ENCODE measurements at regions not wholly inside any gene's neighbourhood (a gene's known extent, or its start where the extent isn't known, plus 50 kb on each side); places are given as distances from the start of the nearest gene placed in this dataset.
A peak's percentile ranks its signal among the peaks of the same experiment; 100 is the strongest.
"Not testable (repeated sequence)": the region's sequence is repeated elsewhere in the genome, so short reads cannot be mapped to it uniquely, and the experiment has no call there.

- in situ Hi-C loops (cut with HindIII; ENCODE audit: low pct_ligation_motif_present, low pct_unique_long_range_greater_than_20kb, low sequenced_read_pairs) = no loop called here
- DNase-seq = no peak
These were observed 167.0 kb upstream of the FBXL17 start for GRCh38 chr5:108548684-108549596.

- DNase-seq = no peak
- in situ Hi-C loops (cut with HindIII; ENCODE audit: low pct_ligation_motif_present, low pct_unique_long_range_greater_than_20kb, low sequenced_read_pairs) = no loop called here
These were observed 165.0 kb upstream of the FBXL17 start for GRCh38 chr5:108546939-108547338.

DNA sequence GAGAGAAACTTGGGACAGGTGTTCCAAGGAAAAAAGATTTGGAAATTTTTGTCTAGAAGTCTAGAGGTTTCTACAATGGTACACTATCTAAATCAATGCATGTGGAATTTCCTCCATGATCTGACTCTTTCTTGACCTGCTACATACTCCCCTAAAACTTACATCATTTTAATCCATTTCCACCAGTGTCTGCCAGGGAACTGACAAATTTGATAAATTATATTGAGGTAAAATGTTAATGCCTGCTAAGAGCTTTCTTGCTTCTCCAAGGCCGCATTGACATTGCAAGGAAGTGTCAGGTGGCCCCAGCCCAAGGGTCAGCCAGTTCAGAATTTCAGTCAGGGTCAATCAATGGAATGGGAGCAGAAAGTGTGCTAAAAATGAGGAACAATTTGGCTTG, 163.4 kb upstream of the FBXL17 start:
- no peak for DNase-seq
- in situ Hi-C loops (cut with HindIII; ENCODE audit: low pct_ligation_motif_present, low pct_unique_long_range_greater_than_20kb, low sequenced_read_pairs) = no loop called here

DNA sequence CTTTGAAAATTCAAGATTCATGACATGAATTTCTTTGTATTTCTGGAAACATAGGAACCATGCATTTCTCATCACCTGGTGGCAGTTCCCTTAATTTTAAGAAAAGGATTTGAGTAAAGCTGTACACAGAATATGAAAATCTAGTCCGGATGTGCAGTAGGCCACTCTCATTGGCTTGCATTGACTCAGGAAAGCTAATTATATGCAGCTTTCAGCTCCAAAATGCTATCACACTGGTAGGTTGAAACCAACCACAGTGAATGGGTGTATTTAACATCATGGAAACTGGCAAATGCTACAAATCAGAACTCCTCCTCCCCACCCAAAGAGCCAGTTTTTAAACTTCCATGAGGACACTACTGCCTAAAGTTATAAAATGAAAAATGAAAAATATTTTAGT, 161.6 kb upstream of the FBXL17 start:
- no peak for DNase-seq
- in situ Hi-C loops (cut with HindIII; ENCODE audit: low pct_ligation_motif_present, low pct_unique_long_range_greater_than_20kb, low sequenced_read_pairs) = no loop called here

GRCh38 chr5:108541836-108542235, 159.9 kb upstream of the FBXL17 start:
- DNase-seq = no peak
- in situ Hi-C loops (cut with HindIII; ENCODE audit: low pct_ligation_motif_present, low pct_unique_long_range_greater_than_20kb, low sequenced_read_pairs) = no loop called here

DNA sequence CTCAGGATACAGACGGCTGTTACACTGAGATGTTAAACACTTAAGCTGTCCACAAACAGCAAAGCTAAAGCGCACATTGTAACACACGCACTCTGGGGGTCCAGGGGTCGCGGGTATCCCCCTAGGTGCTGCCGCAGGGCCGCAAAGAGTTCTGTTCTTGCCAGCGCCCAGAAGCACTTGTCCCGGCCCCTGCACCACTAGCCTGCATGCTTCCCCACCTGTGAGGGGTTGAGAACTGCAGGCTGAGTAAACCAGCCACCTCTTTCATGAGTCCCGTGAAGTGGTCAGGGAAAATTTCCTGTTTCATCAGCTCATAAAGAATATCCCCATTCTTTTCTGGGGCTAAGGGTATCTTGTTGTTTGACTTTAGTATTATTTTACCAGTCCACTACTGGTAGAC, 154.4 kb upstream of the FBXL17 start:
- in situ Hi-C loops (cut with HindIII; ENCODE audit: low pct_ligation_motif_present, low pct_unique_long_range_greater_than_20kb, low sequenced_read_pairs) = no loop called here
- no peak for DNase-seq

GRCh38 chr5:108532129-108532445, 150.2 kb upstream of the FBXL17 start:
- DNase-seq; in situ Hi-C loops (cut with HindIII; ENCODE audit: low pct_ligation_motif_present, low pct_unique_long_range_greater_than_20kb, low sequenced_read_pairs): not testable (repeated sequence)

DNA sequence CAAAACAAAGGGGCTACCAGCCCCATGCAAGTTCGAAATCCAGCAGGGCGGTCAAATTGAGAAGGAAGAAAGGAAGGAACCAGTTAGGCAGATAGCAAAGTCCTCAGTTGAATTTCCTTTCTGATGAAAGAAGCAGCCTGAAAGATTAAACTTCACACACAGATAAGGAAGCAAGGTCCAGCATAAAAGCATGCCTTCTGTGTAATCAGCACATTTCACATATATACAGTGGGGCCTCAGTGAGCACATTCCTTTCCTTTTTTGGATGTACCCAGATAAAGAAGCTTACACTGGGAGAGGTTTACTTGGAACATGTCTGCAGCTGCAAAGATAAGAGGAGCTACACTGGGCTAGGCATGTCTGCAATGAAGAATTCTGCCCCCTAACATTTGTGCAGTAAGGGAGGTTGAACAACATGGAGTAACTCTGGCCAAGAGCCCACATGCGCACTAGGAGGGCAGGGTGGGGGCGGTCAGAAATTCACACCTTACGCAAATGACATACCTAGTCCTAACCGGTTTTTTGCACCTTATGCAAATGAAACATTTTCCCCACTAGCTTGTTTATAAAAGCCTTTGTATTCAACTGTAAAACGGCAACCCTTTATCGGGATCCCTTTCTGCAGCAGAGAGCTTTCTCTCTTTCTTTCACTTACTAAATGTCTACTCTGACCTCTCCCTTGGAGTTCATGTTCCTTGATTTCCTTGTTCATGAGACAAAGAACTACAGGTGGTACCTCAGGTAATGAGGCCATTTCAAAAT, 149.7 kb upstream of the FBXL17 start:
- in situ Hi-C loops (cut with HindIII; ENCODE audit: low pct_ligation_motif_present, low pct_unique_long_range_greater_than_20kb, low sequenced_read_pairs) = no loop called here
- no peak for DNase-seq

DNA sequence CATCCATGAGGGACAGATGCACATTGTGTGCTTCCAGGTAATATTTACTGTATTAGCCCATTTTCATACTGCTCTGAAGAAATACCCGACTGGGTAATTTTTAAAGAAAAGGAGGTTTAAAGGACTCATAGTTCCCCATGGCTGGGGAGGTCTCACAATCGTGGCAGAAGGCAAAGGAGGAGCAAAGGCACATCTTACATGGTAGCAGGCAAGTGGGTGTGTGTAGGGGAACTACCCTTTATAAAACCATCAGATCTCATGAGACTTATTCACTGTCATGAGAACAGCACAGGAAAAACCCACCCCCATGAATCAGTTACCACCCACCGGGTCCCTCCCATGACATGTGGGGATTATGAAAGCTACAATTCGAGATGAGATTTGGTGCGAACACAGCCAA, 148.8 kb upstream of the FBXL17 start:
- no peak for DNase-seq
- in situ Hi-C loops (cut with HindIII; ENCODE audit: low pct_ligation_motif_present, low pct_unique_long_range_greater_than_20kb, low sequenced_read_pairs) = no loop called here

GRCh38 chr5:108529381-108529780, 147.5 kb upstream of the FBXL17 start:
- DNase-seq = no peak
- in situ Hi-C loops (cut with HindIII; ENCODE audit: low pct_ligation_motif_present, low pct_unique_long_range_greater_than_20kb, low sequenced_read_pairs) = no loop called here

DNA sequence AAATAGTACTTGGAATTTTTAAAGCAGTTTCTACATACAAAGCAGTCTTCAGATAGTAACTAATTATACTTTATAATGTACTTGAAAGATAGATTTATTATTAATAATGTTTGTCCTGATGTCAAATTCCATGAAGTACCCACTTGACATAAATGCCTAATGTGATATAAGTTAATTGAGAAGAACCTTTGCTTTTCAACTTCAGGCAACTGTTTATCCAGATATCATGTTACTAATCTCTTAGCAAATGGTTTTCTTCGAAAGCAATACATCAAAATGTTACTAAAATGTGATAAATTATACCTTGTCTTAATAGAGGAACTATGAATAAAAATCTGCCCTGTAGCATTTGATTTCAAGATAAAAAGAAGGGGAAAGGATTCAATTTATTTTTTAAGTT, 146.8 kb upstream of the FBXL17 start:
- in situ Hi-C loops (cut with HindIII; ENCODE audit: low pct_ligation_motif_present, low pct_unique_long_range_greater_than_20kb, low sequenced_read_pairs) = no loop called here

GRCh38 chr5:108524564-108524963, 142.7 kb upstream of the FBXL17 start:
- in situ Hi-C loops (cut with HindIII; ENCODE audit: low pct_ligation_motif_present, low pct_unique_long_range_greater_than_20kb, low sequenced_read_pairs) = no loop called here
- DNase-seq = no peak

More for the DNA sequence above, 146.8 kb upstream of the FBXL17 start:
- no peak for DNase-seq

- in situ Hi-C loops (cut with HindIII; ENCODE audit: low pct_ligation_motif_present, low pct_unique_long_range_greater_than_20kb, low sequenced_read_pairs) = no loop called here
- DNase-seq = no peak
These were observed 141.5 kb upstream of the FBXL17 start for GRCh38 chr5:108523360-108523759.

- DNase-seq = peak; percentile 56
- in situ Hi-C loops (cut with HindIII; ENCODE audit: low pct_ligation_motif_present, low pct_unique_long_range_greater_than_20kb, low sequenced_read_pairs) = no loop called here
These were observed 140.1 kb upstream of the FBXL17 start for GRCh38 chr5:108521841-108522506.

- DNase-seq = no peak
- in situ Hi-C loops (cut with HindIII; ENCODE audit: low pct_ligation_motif_present, low pct_unique_long_range_greater_than_20kb, low sequenced_read_pairs) = no loop called here
These were observed 139.3 kb upstream of the FBXL17 start for GRCh38 chr5:108521011-108521700.

DNA sequence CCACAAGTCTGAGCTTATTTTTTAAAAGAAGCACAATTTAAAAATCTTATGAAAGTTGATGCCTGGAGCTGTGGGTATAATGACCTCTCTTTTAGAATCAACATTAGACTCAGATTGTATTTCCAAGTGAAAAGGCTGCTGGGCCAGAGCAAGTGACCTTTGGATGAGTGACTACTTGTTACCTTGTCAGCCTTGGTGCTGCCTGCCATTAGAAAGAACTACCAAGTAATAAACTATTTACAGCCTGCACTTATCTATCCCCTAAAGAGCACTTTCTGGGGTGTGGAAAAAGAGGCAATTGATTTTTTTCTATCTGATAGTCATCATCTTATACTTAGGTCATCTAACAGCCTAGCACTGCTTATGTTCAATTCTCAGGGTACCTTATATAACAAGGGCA, 134.9 kb upstream of the FBXL17 start:
- no peak for DNase-seq
- in situ Hi-C loops (cut with HindIII; ENCODE audit: low pct_ligation_motif_present, low pct_unique_long_range_greater_than_20kb, low sequenced_read_pairs) = no loop called here

- no peak for DNase-seq
- in situ Hi-C loops (cut with HindIII; ENCODE audit: low pct_ligation_motif_present, low pct_unique_long_range_greater_than_20kb, low sequenced_read_pairs) = no loop called here
These were observed 133.7 kb upstream of the FBXL17 start for GRCh38 chr5:108515517-108516105.

DNA sequence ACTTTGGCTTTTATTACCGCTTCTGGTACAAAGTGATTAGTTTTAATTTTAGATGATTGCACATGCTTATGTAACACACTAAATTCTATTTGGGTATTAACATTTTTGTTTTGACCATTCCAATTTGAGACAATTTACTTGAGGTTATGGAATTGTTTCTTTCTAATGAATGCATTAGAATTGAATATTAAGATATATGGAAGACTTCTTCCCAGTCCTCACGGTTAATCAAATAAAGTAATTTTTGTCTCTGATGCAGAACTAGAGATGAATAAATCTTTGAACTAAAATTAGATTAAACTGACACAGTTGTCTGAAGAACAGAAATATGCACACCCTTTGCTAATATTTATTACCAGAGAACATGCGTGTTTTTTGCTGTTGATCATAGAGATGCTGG, 127.1 kb upstream of the FBXL17 start:
- in situ Hi-C loops (cut with HindIII; ENCODE audit: low pct_ligation_motif_present, low pct_unique_long_range_greater_than_20kb, low sequenced_read_pairs) = no loop called here
- DNase-seq = no peak

GRCh38 chr5:108507631-108508030, 125.7 kb upstream of the FBXL17 start:
- in situ Hi-C loops (cut with HindIII; ENCODE audit: low pct_ligation_motif_present, low pct_unique_long_range_greater_than_20kb, low sequenced_read_pairs) = no loop called here
- no peak for DNase-seq
